Neuronal stem cell (in vitro differentiated cells): ENCODE measurements at regions not wholly inside any gene's neighbourhood (a gene's known extent, or its start where the extent isn't known, plus 50 kb on each side); places are given as distances from the start of the nearest gene placed in this dataset.

Source experiments
- DNase-seq: peaks from one replicate; pipeline ENCODE4 v3.0.0-alpha.2; 2013; ENCODE audit warnings: low spot score
- H2AFZ ChIP-seq: one replicate; pipeline ENCODE4 v1.6.1; 2013; ENCODE audit warnings: mild to moderate bottlenecking, low read length, inconsistent platforms
- H2AK5ac ChIP-seq: 2 replicates; pipeline ENCODE4 v1.6.1; 2013; ENCODE audit warnings: low read depth, mild to moderate bottlenecking, inconsistent platforms, low read length, moderate library complexity, mixed read lengths
- H2BK120ac ChIP-seq: 2 replicates; pipeline ENCODE4 v1.6.1; 2013; ENCODE audit warnings: low read depth, mild to moderate bottlenecking, inconsistent platforms, low read length, moderate library complexity, mixed read lengths
- H2BK12ac ChIP-seq: one replicate; pipeline ENCODE4 v1.6.1; 2013; ENCODE audit warnings: low read length, inconsistent platforms
- H2BK15ac ChIP-seq: 2 replicates; pipeline ENCODE4 v1.6.1; 2013; ENCODE audit warnings: mild to moderate bottlenecking, low read length, inconsistent platforms, mixed read lengths
- H2BK5ac ChIP-seq: one replicate; pipeline ENCODE4 v1.6.1; 2013; ENCODE audit warnings: inconsistent platforms, mild to moderate bottlenecking, low read length, moderate library complexity
- H3K14ac ChIP-seq: one replicate; pipeline ENCODE4 v1.6.1; 2013; ENCODE audit warnings: low read length, inconsistent platforms
- H3K18ac ChIP-seq: 2 replicates; pipeline ENCODE4 v1.6.1; 2013; ENCODE audit warnings: low read length, inconsistent platforms
- H3K23ac ChIP-seq: 2 replicates; pipeline ENCODE4 v1.6.1; 2013; ENCODE audit warnings: low read depth, mild to moderate bottlenecking, mixed read lengths, low read length, inconsistent platforms; ENCODE audit not compliant: poor library complexity
- H3K27ac ChIP-seq: replicated peaks from 3 replicates; pipeline ENCODE4 v1.5.1; 2013; ENCODE audit warnings: low read length, inconsistent platforms
- H3K27me3 ChIP-seq, 3 experiments: 2 replicates each; pipeline ENCODE4 v1.6.1; 2013; ENCODE audit warnings: low read length in 3 of 3, mild to moderate bottlenecking in 2 of 3, inconsistent platforms in 1 of 3, low read depth in 1 of 3, mixed read lengths in 1 of 3, moderate library complexity in 1 of 3; ENCODE audit not compliant: control insufficient read depth in 3 of 3, insufficient read depth in 3 of 3
- H3K36me3 ChIP-seq, 2 donors: replicated peaks in 1 of 2; 2 replicates each; pipeline ENCODE4 v1.6.1; 2013; ENCODE audit warnings: low read length in 2 of 2; ENCODE audit not compliant: control insufficient read depth in 2 of 2, insufficient read depth in 2 of 2
- H3K4ac ChIP-seq: 2 replicates; pipeline ENCODE4 v1.6.1; 2013; ENCODE audit warnings: inconsistent platforms, mild to moderate bottlenecking, low read length, moderate library complexity
- H3K4me1 ChIP-seq, 2 donors: 1 replicate in 1 of 2; 2 replicates in 1 of 2; pipeline ENCODE4 v1.6.1; 2013; ENCODE audit warnings: low read length in 2 of 2, low read depth in 1 of 2; ENCODE audit not compliant: control insufficient read depth in 2 of 2, insufficient read depth in 1 of 2
- H3K4me2 ChIP-seq: one replicate; pipeline ENCODE4 v1.6.1; 2013; ENCODE audit warnings: mild to moderate bottlenecking, low read length, inconsistent platforms; ENCODE audit not compliant: insufficient read depth, poor library complexity, severe bottlenecking
- H3K4me3 ChIP-seq, 2 donors: 2 replicates each; pipeline ENCODE4 v1.5.1; 2013; ENCODE audit warnings: low read length in 2 of 2, mild to moderate bottlenecking in 2 of 2, inconsistent platforms in 1 of 2, moderate library complexity in 1 of 2
- H3K79me1 ChIP-seq: one replicate; pipeline ENCODE4 v1.6.1; 2013; ENCODE audit warnings: low read depth, mild to moderate bottlenecking, inconsistent platforms, low read length, moderate library complexity
- H3K9ac ChIP-seq: one replicate; pipeline ENCODE4 v1.6.1; 2013; ENCODE audit warnings: mild to moderate bottlenecking, low read depth, low read length, inconsistent platforms; ENCODE audit not compliant: poor library complexity
- H3K9me3 ChIP-seq, 2 donors: replicated peaks in 1 of 2; 2 replicates each; pipeline versions ENCODE3 to v1.6.1; 2013; ENCODE audit warnings: low read length in 2 of 2, mild to moderate bottlenecking in 2 of 2, inconsistent platforms in 1 of 2, low read depth in 1 of 2, mixed read lengths in 1 of 2, moderate library complexity in 1 of 2; ENCODE audit not compliant: control insufficient read depth in 2 of 2, insufficient read depth in 1 of 2
- H4K8ac ChIP-seq: one replicate; pipeline ENCODE4 v1.6.1; 2013; ENCODE audit warnings: low read depth, mild to moderate bottlenecking, inconsistent platforms, low read length, moderate library complexity
- H4K91ac ChIP-seq: one replicate; pipeline ENCODE4 v1.6.1; 2013; ENCODE audit warnings: low read length, low read depth, mild to moderate bottlenecking, inconsistent platforms; ENCODE audit not compliant: poor library complexity
- WGBS, 2 donors: extraction: QIAGEN DNeasy Blood & Tissue Kit; methylation state at CpG; one replicate each; pipeline ENCODE4 v1.1.7; 2013; ENCODE audit warnings: missing lambda C conversion rate in 2 of 2, mixed read lengths in 1 of 2; ENCODE audit not compliant: insufficient read length in 2 of 2, insufficient replicate concordance in 1 of 2; ENCODE audit errors: extremely low coverage in 2 of 2; 5-methylcytosine and 5-hydroxymethylcytosine counted together

GRCh38 chr2:37767046-37767445 lies 95.6 kb upstream of the CDC42EP3 start:
- peaks cover 2 to 5% of the 10 kb centered on the region in 2 donors for H3K4me1 ChIP-seq
- no peak for DNase-seq
- H3K4ac ChIP-seq: no peak overlapping the region
- no peak overlapping the region for H3K4me3 ChIP-seq
- H3K27ac ChIP-seq: no peak overlapping the region
- no peak overlapping the region for H2BK15ac ChIP-seq
- no peak overlapping the region for H3K23ac ChIP-seq
- no peaks in the 10 kb centered on the region for H3K79me1 ChIP-seq
- H2BK5ac ChIP-seq: no peak overlapping the region
- H2AK5ac ChIP-seq: no peak overlapping the region
- no peaks in the 10 kb centered on the region for H3K36me3 ChIP-seq
- no peak overlapping the region for H2BK12ac ChIP-seq
- H3K9me3 ChIP-seq: no peaks in the 10 kb centered on the region
- no peak overlapping the region for H2BK120ac ChIP-seq
- H3K18ac ChIP-seq: no peak overlapping the region
- H3K14ac ChIP-seq: no peak overlapping the region
- H3K4me2 ChIP-seq: no peak overlapping the region
- H2AFZ ChIP-seq: no peak overlapping the region
- no peak overlapping the region for H4K91ac ChIP-seq
- H3K27me3 ChIP-seq: no peaks in the 10 kb centered on the region
- no peak overlapping the region for H4K8ac ChIP-seq
- no peak overlapping the region for H3K9ac ChIP-seq

GRCh38 chr2:37767959-37768925 lies 96.8 kb upstream of the CDC42EP3 start:
- H3K4me2 ChIP-seq: no peak overlapping the region
- H3K27ac ChIP-seq: no peak overlapping the region
- H3K14ac ChIP-seq: no peak overlapping the region
- no peak overlapping the region for H3K9ac ChIP-seq
- H3K9me3 ChIP-seq: no peaks in the 10 kb centered on the region
- no peak overlapping the region for H4K8ac ChIP-seq
- no peak overlapping the region for H3K18ac ChIP-seq
- peak overlapping the region; percentile 53 for H2AFZ ChIP-seq
- H2BK15ac ChIP-seq: no peak overlapping the region
- no peak for DNase-seq
- H3K27me3 ChIP-seq: no peaks in the 10 kb centered on the region
- H2BK12ac ChIP-seq: no peak overlapping the region
- H3K4me3 ChIP-seq: no peak overlapping the region
- no peak overlapping the region for H3K23ac ChIP-seq
- H3K4me1 ChIP-seq: peaks cover 2 to 5% of the 10 kb centered on the region in 2 donors
- H4K91ac ChIP-seq: no peak overlapping the region
- no peak overlapping the region for H2AK5ac ChIP-seq
- no peaks in the 10 kb centered on the region for H3K36me3 ChIP-seq
- H3K79me1 ChIP-seq: no peaks in the 10 kb centered on the region
- WGBS, 2 donors: no CpG with 5 or more reads among the region's 6 CpGs
- H2BK5ac ChIP-seq: no peak overlapping the region
- no peak overlapping the region for H3K4ac ChIP-seq
- no peak overlapping the region for H2BK120ac ChIP-seq

- Histone ChIP-seq H3K9me3 (no peaks in the 10 kb centered on the region), H3K4me3 (no peak overlapping the region), H3K27ac (no peak overlapping the region), H3K18ac (no peak overlapping the region), H3K4me1 (peaks cover 2 to 5% of the 10 kb centered on the region in 2 donors), H2BK15ac (no peak overlapping the region), H2BK12ac (no peak overlapping the region), H2BK5ac (no peak overlapping the region), H3K14ac (no peak overlapping the region), H4K8ac (no peak overlapping the region), H3K4ac (no peak overlapping the region), H3K23ac (no peak overlapping the region), H2AFZ (no peak overlapping the region), H2AK5ac (no peak overlapping the region), H3K36me3 (no peaks in the 10 kb centered on the region), H2BK120ac (no peak overlapping the region), H3K9ac (no peak overlapping the region), H3K79me1 (no peaks in the 10 kb centered on the region), H3K4me2 (no peak overlapping the region), H3K27me3 (no peaks in the 10 kb centered on the region), H4K91ac (no peak overlapping the region)
- DNase-seq: no peak
- WGBS, 2 donors: no CpG with 5 or more reads among the region's 3 CpGs
Measured at GRCh38 chr2:37769551-37769950, 98.1 kb upstream of the CDC42EP3 start.

DNA sequence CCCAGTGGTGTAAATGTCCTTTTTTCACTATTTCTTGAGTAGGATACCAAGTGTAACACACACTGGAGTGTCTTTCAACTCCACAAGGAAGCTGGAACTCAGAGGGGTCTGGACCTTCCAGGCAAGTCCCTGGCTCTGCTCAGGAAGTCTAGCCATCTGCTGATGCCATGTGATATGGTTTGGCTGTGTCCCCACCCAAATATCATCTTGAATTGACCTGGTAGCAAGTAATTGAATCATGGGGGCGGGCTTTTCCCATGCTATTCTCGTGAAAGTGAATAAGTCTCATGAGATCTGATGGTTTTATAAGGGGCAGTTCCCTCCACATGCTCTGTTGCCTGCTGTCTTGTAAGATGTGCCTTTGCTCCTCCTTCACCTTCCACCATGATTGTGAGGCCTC lies 99.4 kb upstream of the CDC42EP3 start:
- peaks cover 2 to 5% of the 10 kb centered on the region in 2 donors for H3K4me1 ChIP-seq

More for the DNA sequence above, 99.4 kb upstream of the CDC42EP3 start:
- Histone ChIP-seq H3K79me1 (no peaks in the 10 kb centered on the region), H4K8ac (no peak overlapping the region), H2AK5ac (no peak overlapping the region), H3K18ac (no peak overlapping the region), H3K27me3 (no peaks in the 10 kb centered on the region), H2BK15ac (no peak overlapping the region), H3K23ac (no peak overlapping the region), H3K14ac (no peak overlapping the region), H3K9ac (no peak overlapping the region), H2BK5ac (no peak overlapping the region), H2BK120ac (no peak overlapping the region), H2AFZ (no peak overlapping the region), H3K4me2 (no peak overlapping the region), H3K36me3 (no peaks in the 10 kb centered on the region), H3K4ac (no peak overlapping the region), H3K9me3 (no peaks in the 10 kb centered on the region), H4K91ac (no peak overlapping the region), H3K27ac (no peak overlapping the region), H3K4me3 (no peak overlapping the region), H2BK12ac (no peak overlapping the region)
- DNase-seq: no peak
- WGBS, 2 donors: no CpG with 5 or more reads among the region's 2 CpGs
